B cell (primary cell): ENCODE measurements at regions not wholly inside any gene's neighbourhood (a gene's known extent, or its start where the extent isn't known, plus 50 kb on each side); places are given as distances from the start of the nearest gene placed in this dataset.

Experiments
- ATAC-seq: fragments of 200-7000 bp; cut with Tn5 transposase; one replicate; pipeline ENCODE4 v1.10.0; 2021; ENCODE audit warnings: low read depth, mild to moderate bottlenecking, moderate number of reproducible peaks, moderate library complexity
- CTCF ChIA-PET: fragments of 350-600 bp; sonication (Branson Sonifier 250); formaldehyde crosslinking; loops from one replicate; lab custom pipeline; 2021; ENCODE audit warnings: antibody characterized with exemption, inconsistent platforms; lab: Charles Lee
- POLR2A ChIA-PET: fragments of 350-600 bp; sonication (Branson Sonifier 250); formaldehyde crosslinking; loops from one replicate; lab custom pipeline; 2021; ENCODE audit warnings: antibody characterized with exemption; lab: Charles Lee
- DNase-seq: peaks from one replicate; pipeline ENCODE4 v3.0.0; 2013
- H2AFZ ChIP-seq: 2 replicates; pipeline ENCODE4 v1.6.1; 2012; ENCODE audit warnings: mild to moderate bottlenecking, low read depth, low read length; ENCODE audit not compliant: insufficient read depth, poor library complexity, severe bottlenecking
- H3K27ac ChIP-seq, 2 donors: 1 replicate in 1 of 2; 2 replicates in 1 of 2; pipeline ENCODE4 v1.5.1; 2012 to 2013; ENCODE audit warnings: low read length in 2 of 2, mild to moderate bottlenecking in 2 of 2, moderate library complexity in 1 of 2
- H3K27me3 ChIP-seq, 4 experiments: fragments of 200-600 bp in 1 of 4; sonication (generic) in 1 of 4; replicated peaks in 1 of 4; 1 replicate in 2 of 4; 2 replicates in 2 of 4; pipeline versions ENCODE4 v1.6.1 to v1.7.0; 2013 to 2016; ENCODE audit warnings: low read length in 3 of 4, mild to moderate bottlenecking in 2 of 4, mixed read lengths in 1 of 4, moderate library complexity in 1 of 4; ENCODE audit not compliant: insufficient read depth in 4 of 4, control insufficient read depth in 3 of 4; ENCODE audit errors: control extremely low read depth in 1 of 4
- H3K36me3 ChIP-seq, 2 experiments: replicated peaks in 1 of 2; 1 replicate in 1 of 2; 2 replicates in 1 of 2; pipeline versions ENCODE4 v1.6.1 to v1.7.1; 2013; ENCODE audit warnings: low read length in 1 of 2; ENCODE audit not compliant: insufficient read depth in 2 of 2, control insufficient read depth in 1 of 2; ENCODE audit errors: control extremely low read depth in 1 of 2, extremely low read depth in 1 of 2
- H3K4me1 ChIP-seq, 2 donors: fragments of 200-600 bp in 1 of 2; sonication (generic) in 1 of 2; 1 replicate in 1 of 2; 2 replicates in 1 of 2; pipeline versions ENCODE4 v1.5.1 to v1.6.1; 2013 to 2017; ENCODE audit warnings: low read length in 2 of 2; ENCODE audit not compliant: control insufficient read depth in 2 of 2, insufficient read depth in 2 of 2
- H3K4me2 ChIP-seq: replicated peaks from 2 replicates; pipeline ENCODE3; 2012; ENCODE audit warnings: mild to moderate bottlenecking, low read depth, low read length; ENCODE audit not compliant: poor library complexity, severe bottlenecking
- H3K4me3 ChIP-seq, 5 experiments: fragments of 200-600 bp in 1 of 5; sonication (generic) in 1 of 5; 1 replicate in 3 of 5; 2 replicates in 2 of 5; pipeline versions ENCODE4 v1.5.1 to v1.7.0; 2011 to 2016; ENCODE audit warnings: low read length in 4 of 5, mild to moderate bottlenecking in 4 of 5, low read depth in 2 of 5, control low read depth in 1 of 5, moderate library complexity in 1 of 5; ENCODE audit not compliant: insufficient read depth in 1 of 5; ENCODE audit errors: control extremely low read depth in 1 of 5, extremely low read depth in 1 of 5
- H3K79me2 ChIP-seq: fragments of 200-600 bp; sonication (generic); one replicate; pipeline ENCODE4 v1.6.0; 2016; ENCODE audit warnings: low read length; ENCODE audit not compliant: control insufficient read depth, insufficient read depth
- H3K9ac ChIP-seq: fragments of 200-600 bp; sonication (generic); 2 replicates; pipeline ENCODE4 v1.6.1; 2017; ENCODE audit warnings: mild to moderate bottlenecking, low read length, moderate library complexity
- H3K9me3 ChIP-seq, 3 donors: one replicate each; pipeline versions ENCODE4 v1.6.1 to v1.7.1; 2013; ENCODE audit warnings: low read length in 2 of 3; ENCODE audit not compliant: control insufficient read depth in 2 of 3, insufficient read depth in 1 of 3; ENCODE audit errors: control extremely low read depth in 1 of 3
- H4K20me1 ChIP-seq: 2 replicates; pipeline ENCODE4 v1.6.0; 2012; ENCODE audit warnings: mild to moderate bottlenecking, low read length; ENCODE audit not compliant: insufficient read depth, control insufficient read depth, poor library complexity, severe bottlenecking
- H3K27ac Mint-ChIP-seq: one replicate; pipeline ENCODE4 v1.8.0; 2021; ENCODE audit warnings: mixed read lengths
- H3K27me3 Mint-ChIP-seq: one replicate; pipeline ENCODE4 v1.8.0; 2021; ENCODE audit warnings: mixed read lengths
- H3K4me1 Mint-ChIP-seq: one replicate; pipeline ENCODE4 v1.8.0; 2021; ENCODE audit warnings: mixed read lengths
- H3K4me3 Mint-ChIP-seq: one replicate; pipeline ENCODE4 v1.8.0; 2021; ENCODE audit warnings: mixed read lengths
- H3K9me3 Mint-ChIP-seq: one replicate; pipeline ENCODE4 v1.8.0; 2022; ENCODE audit warnings: mixed read lengths; ENCODE audit not compliant: insufficient read depth
- CTCF ChIP-seq: fragments of 200-600 bp; IDR thresholded peaks from one replicate; pipeline ENCODE4 v1.8.0; 2022; ENCODE audit warnings: antibody characterized with exemption, mild to moderate bottlenecking
- EZH2 ChIP-seq: IDR thresholded peaks from 2 replicates; pipeline ENCODE4 v1.6.1; 2012; ENCODE audit warnings: borderline replicate concordance, low read depth, mild to moderate bottlenecking, moderate library complexity, low read length; ENCODE audit not compliant: insufficient read depth, poor library complexity, severe bottlenecking
- WGBS: methylation state at CpG from one replicate; pipeline ENCODE4 v1.1.5; 2013; ENCODE audit warnings: missing lambda C conversion rate; ENCODE audit not compliant: insufficient coverage; 5-methylcytosine and 5-hydroxymethylcytosine counted together
- intact Hi-C: fragments of 100-400 bp; cut with micrococcal nuclease; formaldehyde crosslinking; loops from one replicate; pipeline ENCODE4 v1.10.0; 2022

- no peaks in the 10 kb centered on the region for H3K9me3 Mint-ChIP-seq
- Histone ChIP-seq H4K20me1 (no peaks in the 10 kb centered on the region), H3K36me3 (no peaks in the 10 kb centered on the region), H3K9ac (no peak overlapping the region), H3K27ac (no peak overlapping the region), H3K4me3 (no peak overlapping the region), H3K4me1 (no peaks in the 10 kb centered on the region), H3K27me3 (peaks cover 0 to 3% (median 0%) of the 10 kb centered on the region in 4 experiments), H2AFZ (no peak overlapping the region), H3K9me3 (peaks cover 0 to 4% (median 0%) of the 10 kb centered on the region in 3 donors), H3K4me2 (no peak overlapping the region), H3K79me2 (no peaks in the 10 kb centered on the region)
- no peak for DNase-seq
- H3K4me3 Mint-ChIP-seq: no peak overlapping the region
- intact Hi-C loops: no loop called here
- no peak overlapping the region for H3K27ac Mint-ChIP-seq
- no peak for ATAC-seq
- no peaks in the 10 kb centered on the region for H3K27me3 Mint-ChIP-seq
- ChIA-PET CTCF (no interaction called here), POLR2A (no interaction called here)
- no peaks in the 10 kb centered on the region for H3K4me1 Mint-ChIP-seq
- TF ChIP-seq CTCF: no peak
- WGBS: 83% methylated on average over 1 of the region's 3 CpGs
These were observed 143.0 kb downstream of the BUB3 start for GRCh38 chr10:123297175-123297574.

GRCh38 chr10:123298583-123298982, 144.4 kb downstream of the BUB3 start:
- no peak overlapping the region for H2AFZ ChIP-seq
- ChIA-PET POLR2A (no interaction called here), CTCF (no interaction called here)
- no peaks in the 10 kb centered on the region for H4K20me1 ChIP-seq
- ATAC-seq (no peak), DNase-seq (no peak)
- no peak overlapping the region for H3K9ac ChIP-seq
- no peak overlapping the region for H3K4me2 ChIP-seq
- H3K4me1 ChIP-seq: no peaks in the 10 kb centered on the region
- intact Hi-C loops: no loop called here
- no peak overlapping the region for H3K27ac ChIP-seq
- Mint-ChIP-seq H3K4me3 (no peak overlapping the region), H3K27me3 (no peaks in the 10 kb centered on the region), H3K27ac (no peak overlapping the region), H3K4me1 (no peaks in the 10 kb centered on the region), H3K9me3 (no peaks in the 10 kb centered on the region)
- no peak overlapping the region for H3K4me3 ChIP-seq
- WGBS: no CpG with 5 or more reads among the region's 5 CpGs
- no peaks in the 10 kb centered on the region for H3K79me2 ChIP-seq
- no peaks in the 10 kb centered on the region for H3K36me3 ChIP-seq
- no peak for TF ChIP-seq EZH2
- peaks cover 0 to 3% (median 0%) of the 10 kb centered on the region in 4 experiments for H3K27me3 ChIP-seq
- peaks cover 0 to 4% (median 0%) of the 10 kb centered on the region in 3 donors for H3K9me3 ChIP-seq
